Iris pigment epithelial cell (primary cell): ENCODE measurements at regions not wholly inside any gene's neighbourhood (a gene's known extent, or its start where the extent isn't known, plus 50 kb on each side); places are given as distances from the start of the nearest gene placed in this dataset.
A peak's percentile ranks its signal among the peaks of the same experiment; 100 is the strongest.
"Not testable (repeated sequence)": the region's sequence is repeated elsewhere in the genome, so short reads cannot be mapped to it uniquely, and the experiment has no call there.

Experiments used
- DNase-seq: peaks from one replicate; pipeline ENCODE4 v3.0.0-alpha.2; 2011; ENCODE audit warnings: low read depth

DNA sequence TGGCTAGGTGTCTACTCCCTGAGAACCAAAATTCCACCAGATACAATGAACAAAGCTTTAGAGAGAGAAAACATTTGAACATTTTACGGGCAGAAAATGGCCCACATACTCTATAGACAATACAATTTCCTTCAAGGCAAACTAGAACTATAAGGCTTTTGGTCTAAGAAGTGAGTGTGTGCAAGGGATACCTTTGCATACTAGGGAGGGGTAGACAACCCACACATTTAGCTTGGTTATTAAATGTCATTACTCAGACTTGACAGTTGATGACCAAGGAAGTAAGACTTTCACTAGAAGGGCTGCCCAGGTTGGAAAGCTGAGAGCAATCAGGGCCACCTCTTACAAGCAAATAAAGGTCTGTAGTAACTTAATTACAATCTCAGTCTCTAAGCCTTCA, 64.0 kb upstream of the PLEKHM1 start:
- not testable (repeated sequence) for DNase-seq

DNA sequence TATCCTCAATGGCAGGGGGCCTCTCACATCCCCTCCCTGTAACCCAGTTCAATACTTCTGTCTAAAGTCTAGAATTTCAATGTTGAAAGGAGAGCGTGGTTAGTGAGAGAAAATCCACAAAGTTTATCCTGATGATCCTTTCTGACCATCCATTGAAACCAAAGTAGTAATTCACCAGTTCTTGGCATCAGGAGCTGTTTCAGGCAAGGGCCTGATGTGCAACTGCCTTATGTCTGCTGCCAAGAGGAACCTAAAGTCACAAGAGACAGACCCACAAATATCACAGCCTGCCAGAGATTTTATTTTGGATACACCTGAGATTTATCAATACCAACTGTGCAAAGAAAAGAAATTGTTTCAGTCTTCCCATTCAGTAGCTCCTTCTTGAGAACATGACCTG, 68.3 kb upstream of the PLEKHM1 start:
- DNase-seq: not testable (repeated sequence)

DNA sequence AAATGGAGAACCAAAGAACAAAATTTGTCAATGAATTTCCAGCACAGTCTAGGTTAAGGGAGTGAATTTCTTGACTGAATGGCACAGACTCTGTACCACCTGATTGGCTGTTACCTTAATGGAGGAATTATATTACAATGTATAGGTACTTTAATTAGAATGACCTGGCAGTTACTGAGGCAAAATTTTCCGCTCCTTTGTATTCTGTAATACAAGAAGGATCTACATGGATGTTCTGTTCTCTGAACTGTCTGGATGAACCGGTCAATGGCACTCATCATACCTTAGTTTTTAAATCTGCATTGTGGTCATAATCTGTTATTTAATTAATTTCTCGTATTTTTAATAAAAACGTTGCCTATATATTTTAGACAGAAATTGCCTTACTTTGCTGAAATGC, 72.3 kb upstream of the PLEKHM1 start:
- DNase-seq: not testable (repeated sequence)

DNA sequence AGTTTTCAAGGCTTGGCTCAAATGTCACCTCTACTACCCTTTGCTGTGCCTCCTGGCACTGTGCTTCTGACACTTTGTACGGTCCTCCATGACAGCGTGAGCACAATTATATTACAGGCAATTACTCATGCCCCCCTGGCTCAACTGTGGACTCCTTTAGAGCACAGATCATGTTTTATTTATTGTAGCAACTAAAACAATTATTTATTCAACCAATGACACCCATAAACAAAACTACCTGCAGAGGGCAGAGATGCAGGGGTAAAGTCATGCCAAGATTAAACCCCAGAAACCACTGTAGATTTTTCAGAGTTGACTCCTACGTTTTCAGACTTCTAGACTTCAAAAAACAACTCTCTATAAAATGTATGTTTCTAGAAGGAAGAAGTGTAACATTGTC, 72.8 kb upstream of the PLEKHM1 start:
- DNase-seq: not testable (repeated sequence)

DNA sequence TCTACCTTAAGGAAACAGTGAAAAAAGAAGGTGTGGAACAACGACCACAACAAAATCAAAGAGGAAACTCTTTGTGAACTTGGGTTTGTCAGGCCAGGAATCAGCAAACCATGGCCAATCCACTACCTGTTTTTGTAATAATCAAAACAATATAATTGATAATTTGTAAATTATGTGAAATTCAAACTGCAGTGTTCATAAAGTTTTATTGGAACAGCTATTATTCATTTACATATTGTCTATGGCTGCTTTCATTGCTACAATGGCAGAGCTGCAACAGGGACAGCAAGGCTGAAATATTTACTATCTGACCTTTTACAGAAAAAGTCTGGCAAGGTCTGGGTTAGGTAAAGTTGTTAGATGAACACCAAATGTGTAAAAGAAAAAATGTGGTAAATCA, 77.8 kb upstream of the PLEKHM1 start:
- DNase-seq: not testable (repeated sequence)

DNA sequence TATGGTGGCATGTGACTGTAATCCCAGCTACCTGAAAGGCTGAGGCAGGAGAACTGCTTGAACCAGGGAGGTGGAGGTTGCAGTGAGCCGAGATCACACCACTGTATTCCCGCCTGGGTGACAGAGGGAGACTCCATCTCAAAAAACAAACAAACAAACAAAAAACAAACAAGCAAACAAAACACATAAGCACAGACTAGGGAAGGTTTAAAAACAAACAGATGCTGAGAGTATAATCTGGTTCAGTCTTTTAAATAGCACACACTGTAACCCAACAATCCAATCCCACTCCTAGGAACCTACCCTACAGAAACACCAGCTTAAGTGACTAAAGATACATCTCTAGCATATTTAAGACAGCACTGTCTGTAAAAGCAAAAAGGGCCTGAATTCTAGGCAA, 82.8 kb upstream of the PLEKHM1 start:
- not testable (repeated sequence) for DNase-seq

DNA sequence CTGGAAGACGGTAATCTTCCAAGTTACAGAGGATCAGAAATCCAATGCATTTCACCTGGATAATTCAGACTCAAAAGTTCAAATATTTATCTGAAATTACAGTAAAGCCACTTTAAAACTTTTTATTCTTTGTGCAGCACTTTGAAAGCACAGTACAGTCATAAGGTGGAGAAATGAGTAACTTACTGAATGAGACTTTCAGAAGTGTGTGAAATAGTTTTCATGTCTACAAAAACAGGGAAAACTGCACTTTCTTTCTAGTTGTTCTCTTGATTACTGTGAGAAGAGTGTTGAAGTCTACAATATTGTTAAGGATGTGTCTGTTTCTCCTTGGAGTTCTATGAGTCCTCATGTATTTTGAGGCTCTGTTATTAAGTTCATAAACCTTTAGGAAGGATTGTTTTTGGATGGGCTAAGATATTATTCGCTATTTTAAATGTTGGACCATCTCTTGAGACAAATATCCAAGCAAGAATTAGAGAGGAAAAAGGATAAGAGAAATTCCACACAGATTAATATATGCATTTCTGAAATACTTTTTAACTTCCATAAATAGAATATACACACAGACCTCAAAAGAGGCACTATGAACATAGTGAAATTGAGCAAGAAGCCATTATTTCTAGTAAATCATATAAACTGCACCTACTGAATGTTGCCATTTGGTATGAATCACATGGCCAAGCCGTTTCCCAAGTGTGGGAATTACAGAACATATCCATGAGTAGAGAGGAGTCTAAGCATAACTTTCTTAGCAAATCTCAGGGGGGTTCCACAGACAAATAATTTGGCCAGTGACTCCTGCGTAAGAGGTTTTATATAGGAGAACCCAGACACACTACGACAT, 83.6 kb upstream of the PLEKHM1 start:
- peak; percentile 54 for DNase-seq

DNA sequence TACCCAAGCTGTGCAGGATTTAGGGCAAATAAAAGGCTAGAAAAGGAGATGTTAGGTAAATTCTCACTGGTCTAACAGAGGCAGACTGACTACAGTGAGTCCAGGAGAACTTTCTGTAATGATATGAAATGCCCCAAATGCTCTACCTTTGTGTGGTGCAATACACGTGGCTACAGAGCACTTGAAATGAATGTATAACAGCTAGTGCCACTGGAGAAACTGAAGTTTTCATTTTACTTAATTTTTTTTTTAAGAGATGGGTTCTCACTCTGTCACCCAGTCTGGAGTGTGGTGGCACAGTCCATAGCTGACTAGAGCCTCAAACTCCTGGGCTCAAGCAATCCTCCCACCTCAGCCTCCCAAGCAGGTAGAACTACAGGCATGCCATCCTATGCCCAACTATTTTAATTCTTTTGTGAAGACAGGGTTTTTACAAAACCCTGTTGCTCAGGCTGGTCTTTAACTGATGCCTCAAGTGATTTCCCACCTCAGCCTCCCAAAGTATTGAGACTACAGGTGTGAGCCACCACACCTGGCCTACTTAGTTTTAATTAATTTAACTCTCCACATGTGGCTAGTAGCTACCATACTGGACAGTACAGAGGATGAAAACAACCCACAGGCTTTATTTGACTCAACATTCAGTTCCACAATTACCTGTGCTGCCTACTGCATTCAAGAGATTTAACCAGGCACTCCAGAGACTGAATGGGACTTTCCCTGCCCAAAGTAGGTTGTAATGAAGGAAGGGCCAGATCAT, 84.8 kb upstream of the PLEKHM1 start:
- no peak for DNase-seq

DNA sequence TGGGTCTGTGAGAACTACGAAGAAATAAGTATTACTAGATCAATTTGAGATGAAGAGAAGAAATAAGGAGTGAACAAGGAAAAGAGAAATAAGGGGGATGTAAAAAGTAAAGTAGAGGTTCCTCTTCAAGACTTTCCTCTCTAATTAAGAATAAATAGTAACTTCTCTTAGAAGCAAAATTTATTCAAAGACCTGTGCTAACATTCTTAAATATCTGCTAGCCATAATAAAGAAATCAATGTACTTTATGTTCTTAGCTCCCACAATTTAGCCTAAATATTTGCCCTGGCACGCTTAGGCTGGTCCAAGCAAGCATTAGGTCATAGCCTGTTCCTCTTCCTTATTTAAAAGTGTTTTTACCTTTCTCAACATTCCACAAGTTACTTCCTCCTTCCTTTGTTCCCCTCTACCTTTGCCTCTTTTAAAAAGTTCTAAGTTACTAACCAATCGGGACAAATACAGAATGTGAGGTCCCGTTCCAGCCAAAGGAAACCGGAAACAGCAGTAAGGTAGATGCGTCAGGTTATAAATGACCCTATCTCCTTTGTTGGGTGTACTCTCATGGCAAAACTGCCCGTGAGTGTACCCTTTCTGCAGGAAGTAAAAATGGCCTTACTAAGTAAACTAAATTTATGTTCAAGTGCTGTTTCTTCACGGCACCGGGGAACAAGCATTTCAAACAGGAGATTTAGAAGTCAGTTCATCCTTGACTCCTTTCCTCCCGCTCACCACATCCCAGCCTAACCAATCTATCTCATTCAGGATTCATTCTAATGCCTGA, 86.2 kb upstream of the PLEKHM1 start:
- DNase-seq: not testable (repeated sequence)

DNA sequence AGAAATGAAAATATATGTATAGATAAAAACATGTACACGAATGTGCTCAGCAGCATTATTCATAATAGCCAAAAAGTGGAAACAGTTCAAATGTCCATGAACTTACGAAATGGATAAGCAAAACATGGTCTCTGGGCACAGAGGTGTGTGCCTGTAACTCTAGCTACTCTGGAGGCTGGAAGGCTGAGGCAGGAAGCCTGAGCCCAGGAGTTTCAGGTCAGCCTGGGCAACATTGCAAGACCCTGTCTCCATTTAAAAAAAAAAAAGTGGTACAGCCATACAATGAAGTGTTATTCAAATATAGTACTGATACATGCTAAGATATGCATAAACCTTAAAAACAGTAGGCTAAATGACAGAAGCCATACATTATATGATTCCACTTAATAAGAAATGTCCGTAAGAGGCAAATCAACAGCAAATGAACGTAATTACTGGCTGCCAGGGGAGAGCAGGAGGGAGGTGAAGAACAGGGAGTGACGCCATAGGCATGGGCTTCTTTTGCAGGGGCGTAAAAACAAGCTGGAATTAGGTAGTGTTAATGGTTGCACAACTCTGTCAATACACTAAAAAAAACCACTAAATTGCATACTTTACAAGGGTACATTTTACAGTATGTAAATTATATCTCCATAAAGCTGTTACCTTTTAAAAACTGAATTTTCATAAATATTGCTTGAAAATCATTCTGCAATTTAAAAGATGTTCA, 87.2 kb upstream of the PLEKHM1 start:
- no peak for DNase-seq

DNA sequence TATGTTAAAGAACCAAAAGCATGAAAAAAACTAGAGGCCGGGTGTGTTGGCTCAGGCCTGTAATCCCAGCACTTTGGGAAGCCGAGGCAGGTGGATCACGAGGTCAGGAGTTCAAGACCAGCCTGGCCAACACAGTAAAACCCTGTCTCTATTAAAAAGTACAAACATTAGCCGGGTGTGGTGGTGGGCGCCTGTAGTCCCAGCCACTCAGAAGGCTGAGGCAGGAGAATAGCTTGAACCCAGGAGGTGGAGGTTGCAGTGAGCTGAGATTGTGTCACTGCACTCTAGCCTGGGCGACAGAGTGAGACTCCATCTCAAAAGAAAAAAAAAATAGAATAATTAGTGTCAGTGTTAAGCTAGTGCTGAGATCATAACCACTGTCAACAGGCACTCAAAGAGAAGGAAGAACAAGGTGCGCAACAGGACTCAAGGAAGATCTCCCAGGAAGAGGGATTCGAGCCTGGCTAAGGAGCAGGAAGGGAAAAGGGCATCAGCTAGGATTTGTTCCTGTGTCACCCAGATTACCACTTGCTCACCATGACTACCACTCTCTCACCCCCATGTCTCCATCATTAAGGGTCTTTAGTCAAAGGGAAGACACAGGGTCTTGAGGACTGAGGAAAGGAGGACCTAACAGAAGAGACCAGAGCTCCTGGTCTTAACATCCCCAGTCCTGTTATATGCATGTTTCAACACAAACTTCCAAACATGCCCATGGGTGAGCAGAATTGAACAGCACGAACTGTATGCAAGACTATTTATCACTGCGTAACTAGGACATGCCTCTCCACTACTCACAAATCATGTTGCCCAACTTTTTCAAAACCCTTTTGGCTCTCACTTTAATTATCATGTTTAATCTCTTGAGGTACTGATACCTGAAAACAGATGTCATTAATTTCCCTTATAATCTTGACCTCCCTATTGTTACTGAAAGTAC, 88.3 kb upstream of the PLEKHM1 start:
- DNase-seq: no peak

DNA sequence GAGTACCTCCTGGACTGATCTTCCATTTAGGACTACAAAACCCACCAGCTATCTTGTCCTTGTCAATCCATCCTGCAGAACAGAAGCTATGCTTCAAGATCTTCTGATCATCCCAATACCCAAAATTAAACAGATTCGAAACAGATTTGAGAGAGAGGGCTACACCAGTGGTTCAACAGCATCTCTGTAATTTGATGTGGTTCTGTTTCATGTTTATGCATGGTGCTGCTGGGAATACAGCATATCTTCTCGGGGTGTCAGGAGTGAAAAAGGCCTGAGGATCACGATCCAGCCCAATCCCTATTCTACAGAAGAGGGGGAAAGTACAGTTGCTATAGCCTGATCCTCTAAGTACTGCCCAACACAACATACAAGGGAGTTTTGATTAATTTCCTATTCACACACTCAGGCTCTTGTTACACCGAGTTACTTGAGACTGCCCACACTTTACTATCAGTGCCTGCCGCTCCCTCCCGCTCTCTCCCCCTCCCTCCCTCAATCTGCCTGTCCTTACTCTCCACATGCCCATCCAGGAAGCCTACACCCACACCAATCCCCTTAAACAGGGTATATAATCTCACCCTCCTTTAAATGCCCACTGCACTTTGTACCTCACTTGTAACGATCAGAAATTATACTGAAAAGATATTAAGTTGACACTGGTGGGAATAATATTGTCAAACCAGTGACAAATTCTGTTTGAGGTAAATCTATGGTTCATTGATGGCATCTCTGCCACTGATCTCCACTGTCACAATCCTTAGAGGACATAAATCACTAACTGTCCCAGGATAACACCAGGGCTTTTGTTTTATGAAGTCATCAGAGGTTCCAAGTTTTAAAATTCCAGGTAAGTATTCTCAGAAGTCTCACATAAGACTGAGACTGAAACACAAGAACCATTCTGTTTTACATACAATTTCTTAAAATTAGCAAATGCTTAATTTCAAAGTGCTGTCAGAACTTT, 89.3 kb upstream of the PLEKHM1 start:
- DNase-seq: no peak

DNA sequence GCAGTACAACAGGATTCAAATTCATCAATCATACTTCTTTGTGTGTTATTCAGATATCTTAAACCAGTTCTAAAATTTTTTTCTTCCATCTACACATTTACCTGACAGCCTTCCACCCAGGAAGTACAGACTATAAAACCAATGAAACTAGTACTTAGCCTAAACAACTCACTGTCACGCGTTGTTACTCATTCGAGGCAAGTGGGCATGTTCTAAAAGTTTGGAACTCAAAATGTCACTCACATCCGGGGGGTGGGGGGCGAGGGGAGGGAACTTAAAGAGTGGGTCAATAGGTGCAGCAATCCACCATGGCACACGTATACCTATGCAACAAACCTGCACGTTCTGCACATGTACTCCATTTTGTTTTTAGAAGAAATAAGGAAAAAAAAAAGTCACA, 90.4 kb upstream of the PLEKHM1 start:
- no peak for DNase-seq

DNA sequence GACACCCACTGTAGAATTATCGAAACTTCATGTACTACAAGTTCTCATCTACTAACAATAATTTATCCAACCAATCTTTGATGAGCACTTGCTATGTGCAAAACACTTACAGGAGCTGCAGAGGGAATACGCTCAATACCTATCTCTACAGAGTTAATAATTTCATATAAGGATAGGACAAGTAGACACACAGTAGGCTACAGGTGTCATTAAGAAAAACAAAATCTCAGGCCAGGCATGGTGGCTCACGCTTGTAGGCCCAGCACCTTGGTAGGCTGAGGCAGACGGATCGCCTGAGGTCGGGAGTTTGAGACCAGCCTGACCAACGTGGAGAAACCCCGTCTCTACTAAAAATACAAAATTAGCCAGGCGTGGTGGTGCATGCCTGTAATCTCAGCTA, 91.3 kb upstream of the PLEKHM1 start:
- DNase-seq: no peak

DNA sequence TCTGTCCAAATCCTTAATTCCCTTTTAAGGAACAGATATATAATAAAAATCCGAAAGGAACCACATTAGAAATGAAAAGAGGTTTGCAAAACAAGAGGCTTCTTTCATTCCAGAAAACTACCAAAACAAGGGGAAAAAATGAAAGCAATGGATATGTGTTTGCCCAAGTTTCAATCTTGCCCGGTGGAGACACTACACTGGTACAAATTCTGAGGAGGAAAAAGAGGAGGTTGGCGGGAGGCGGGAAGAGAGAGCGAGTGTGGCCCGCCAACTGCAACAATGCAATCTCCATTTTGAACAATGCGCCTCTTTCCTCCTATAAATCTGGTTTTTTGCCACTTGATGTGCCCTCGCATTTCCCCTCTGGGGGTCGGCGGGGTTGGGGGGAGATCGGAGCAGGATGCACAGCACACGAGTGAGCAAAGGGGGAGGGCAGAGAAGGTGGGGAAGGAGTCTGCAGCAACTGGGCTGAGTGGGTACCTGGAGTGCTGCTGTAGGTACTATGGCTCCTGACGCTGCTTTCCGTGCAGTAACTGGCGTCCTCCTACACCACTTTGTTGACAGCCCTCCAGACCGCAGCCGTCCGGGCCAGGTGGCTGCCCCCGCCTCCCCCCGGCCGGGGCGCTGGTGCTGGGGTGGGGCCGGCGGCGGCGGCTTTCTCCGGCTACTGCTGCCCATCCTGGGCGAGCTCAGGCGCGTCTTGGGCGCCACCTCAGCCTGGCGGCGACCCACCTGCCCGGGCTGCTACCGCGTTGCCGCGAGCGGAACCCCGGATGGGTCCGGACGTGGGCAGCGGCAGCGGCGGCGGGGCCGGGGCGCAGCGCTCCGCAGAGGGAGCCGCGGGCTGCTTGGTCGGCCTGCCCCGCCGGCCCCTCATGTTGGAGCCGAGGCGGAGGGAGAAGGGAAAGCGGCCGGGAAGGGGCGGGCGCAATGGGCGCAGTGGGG, 93.8 kb upstream of the PLEKHM1 start:
- peak; percentile 34 for DNase-seq

DNA sequence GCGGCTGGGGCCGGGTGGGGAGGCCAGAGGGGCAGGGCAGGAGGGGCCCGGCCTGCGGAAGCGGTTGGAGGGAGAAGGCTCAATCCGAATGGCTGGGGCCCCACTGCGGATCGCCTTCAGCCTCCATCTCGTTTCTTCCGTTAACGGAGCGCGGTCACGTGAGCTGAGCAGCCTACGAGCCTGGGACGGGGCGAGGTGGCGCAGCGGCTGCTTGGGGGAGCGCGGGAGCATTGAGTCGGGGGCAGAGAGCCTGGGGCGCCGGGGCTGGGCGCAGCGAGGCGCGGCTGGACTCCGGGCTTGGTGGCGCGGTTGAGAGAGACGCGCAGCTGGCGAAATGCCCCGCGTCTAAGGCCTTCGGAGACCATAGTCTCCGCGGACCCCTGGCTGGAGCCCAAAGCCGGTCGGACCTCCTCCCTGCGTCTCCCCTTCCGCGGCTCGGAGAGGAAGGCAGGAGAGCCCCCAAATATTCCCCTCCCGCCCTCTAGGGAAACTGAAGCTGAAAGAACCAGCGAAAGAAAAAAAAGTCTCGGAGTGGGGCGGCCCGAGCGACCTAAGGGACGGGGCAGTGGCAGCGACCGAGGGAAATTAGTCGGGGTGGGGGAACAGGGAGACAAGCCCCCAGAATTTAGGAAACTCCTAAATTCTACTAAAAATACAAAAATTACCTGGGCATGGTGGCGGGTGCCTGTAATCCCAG, 94.7 kb upstream of the PLEKHM1 start:
- DNase-seq: peak; percentile 70

DNA sequence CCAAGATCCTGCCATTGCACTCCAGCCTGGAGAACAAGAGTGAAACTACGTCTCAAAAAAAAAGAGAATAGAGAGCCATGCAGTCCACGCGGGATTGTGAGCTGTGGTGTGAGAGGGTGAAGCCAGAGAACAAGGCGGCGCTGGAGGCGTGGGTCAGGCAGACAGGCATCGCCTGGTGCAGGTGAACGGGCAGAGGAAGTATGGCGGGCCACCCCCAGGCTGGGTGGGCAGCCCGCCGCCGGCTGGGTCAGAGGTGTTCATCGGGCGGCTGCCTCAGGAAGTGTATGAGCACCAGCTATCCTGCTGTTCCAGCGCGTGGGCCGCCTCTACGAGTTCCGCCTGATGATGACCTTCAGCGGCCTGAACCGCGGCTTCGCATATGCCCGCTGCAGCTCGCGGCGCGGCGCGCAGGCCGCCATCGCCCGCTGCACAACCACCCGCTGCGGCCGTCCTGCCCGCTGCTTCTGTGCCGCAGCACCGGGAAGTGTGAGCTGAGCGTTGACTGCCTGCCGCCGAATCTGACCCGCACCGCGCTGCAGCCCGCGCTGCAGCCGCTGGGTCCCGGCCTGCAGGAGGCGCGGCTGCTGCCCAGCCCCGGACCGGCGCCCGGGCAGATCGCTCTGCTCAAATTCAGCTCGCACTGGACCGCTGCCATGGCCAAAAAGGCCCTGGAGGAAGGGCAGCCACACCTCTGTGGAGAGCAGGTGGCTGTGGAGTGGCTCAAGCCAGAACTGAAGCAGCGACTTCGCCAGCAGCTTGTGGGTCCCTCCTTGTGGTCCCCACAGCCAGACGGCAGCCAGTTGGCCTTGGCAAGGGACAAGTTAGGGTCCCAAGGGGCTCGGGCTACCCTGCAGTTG, 95.5 kb upstream of the PLEKHM1 start:
- peak; percentile 47 for DNase-seq
